GM19043 (cell line): ENCODE measurements at regions not wholly inside any gene's neighbourhood (a gene's known extent, or its start where the extent isn't known, plus 50 kb on each side); places are given as distances from the start of the nearest gene placed in this dataset.

Source experiments
- ATAC-seq: cut with Tn5 transposase; IDR thresholded peaks from one replicate; pipeline ENCODE4 v1.9.1; 2021; ENCODE audit warnings: low read depth; ENCODE audit not compliant: unreplicated experiment

DNA sequence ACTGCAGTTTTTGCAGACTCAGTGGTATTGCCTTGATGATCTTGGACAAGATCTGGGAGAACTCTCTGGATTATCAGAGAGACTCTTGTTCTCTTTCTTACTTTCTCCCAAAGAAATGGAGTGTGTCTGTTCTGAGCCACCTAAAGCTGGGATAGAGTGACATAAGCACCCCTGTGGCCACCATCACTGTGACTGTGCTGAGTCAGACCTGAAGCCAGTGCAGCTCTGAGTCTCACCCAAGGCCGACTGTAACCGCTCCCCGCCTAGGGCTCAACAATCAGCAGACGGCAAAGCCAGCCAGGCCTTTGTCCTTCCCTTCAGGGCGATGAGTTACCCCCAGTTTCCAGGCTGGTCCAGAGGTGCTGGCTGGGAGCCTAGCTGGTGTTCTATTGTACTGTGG is 795.6 kb downstream of the UQCRFS1 start:
- ATAC-seq: no peak

DNA sequence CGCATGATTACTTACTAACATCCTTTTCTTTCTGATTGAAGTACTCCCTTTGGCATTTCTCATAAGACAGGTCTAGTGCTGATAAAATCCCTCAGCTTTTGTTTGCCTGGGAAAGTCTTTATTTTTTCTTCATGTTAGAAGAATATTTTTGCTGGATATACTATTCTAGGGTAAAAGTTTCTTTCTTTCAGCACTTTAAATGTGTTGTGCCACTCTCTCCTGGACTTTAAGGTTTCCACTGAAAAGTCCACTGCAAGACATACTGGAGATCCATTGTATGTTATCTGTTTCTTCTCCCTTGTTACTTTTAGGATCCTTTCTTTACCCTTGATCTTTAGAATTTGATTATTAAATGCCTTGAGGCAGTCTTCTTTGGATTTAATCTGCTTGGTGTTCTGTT is 796.7 kb downstream of the UQCRFS1 start:
- ATAC-seq: no peak

DNA sequence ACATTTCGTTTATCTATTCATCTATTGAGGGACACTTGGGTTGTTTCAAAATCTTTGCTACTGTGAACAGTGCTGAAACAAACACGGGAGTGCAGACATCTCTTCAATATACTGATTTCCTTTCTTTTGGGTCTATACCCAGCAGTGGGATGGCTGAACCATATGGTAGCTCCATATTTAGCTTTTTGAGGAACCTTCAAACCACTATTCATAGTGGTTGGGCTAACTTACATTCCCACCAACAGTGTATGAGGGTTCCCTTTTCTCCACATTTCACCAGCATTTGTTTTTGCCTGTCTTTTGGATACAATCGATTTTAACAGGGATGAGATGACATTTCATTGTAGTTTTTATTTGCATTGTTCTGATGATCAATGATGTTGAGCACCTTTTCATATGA is 798.2 kb downstream of the UQCRFS1 start:
- ATAC-seq: no peak

DNA sequence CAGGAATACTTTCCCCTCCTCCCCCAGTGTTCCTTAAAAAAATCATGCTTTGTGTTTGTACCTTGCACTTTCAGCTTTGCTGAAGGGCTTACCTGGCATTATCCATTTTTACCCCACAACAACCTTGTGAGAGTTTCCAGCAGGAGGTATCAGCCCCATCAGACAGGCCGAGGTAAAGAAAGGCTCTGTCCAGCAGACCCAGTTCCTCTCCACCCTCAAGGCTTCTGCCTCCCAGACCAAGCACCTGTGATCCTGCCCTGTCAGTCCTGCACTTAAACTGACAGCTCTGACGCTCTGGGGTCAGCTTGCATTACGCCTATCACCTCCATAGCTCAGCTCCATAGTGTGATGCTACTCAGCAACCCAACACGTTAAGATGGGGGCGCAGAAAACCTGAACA is 803.1 kb downstream of the UQCRFS1 start:
- no peak for ATAC-seq

DNA sequence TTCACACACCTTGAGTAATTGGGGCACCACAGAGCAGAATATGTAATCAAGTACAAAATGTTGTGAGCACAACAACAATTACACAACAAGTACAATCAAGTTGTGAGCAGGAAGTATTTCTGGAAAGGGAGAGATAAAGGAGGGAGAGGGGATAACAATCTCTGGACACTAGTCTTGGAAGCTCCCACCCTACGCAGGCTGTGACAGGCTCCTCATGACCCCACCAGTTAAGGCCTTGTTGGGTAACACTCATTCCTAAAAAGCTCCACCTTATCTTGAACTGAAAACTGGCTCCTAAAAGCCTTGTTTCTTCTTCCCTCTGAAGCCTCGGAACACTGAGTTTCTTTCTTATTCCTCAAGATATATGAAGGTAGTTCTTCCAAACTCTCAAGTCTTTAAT is 806.0 kb downstream of the UQCRFS1 start:
- no peak for ATAC-seq

DNA sequence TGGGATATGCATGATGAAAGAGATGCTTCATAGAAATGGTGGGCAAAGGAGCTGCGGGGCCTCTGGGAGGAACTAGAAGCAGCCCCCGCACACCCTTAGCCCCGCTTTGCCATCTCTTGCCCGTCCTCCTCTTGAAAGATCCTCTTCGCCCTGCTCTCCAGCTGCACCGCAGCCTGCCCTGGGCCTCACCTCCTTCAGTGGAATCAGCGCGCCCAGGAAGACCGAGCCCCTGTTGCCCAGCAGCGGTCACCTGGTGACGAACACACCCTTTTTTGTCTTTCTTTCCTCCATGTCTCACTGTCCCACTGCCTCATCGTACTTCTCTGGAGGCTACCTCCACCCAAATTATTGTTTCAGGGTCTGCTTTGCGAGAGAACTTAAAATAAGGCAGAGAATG is 807.6 kb downstream of the UQCRFS1 start:
- no peak for ATAC-seq

DNA sequence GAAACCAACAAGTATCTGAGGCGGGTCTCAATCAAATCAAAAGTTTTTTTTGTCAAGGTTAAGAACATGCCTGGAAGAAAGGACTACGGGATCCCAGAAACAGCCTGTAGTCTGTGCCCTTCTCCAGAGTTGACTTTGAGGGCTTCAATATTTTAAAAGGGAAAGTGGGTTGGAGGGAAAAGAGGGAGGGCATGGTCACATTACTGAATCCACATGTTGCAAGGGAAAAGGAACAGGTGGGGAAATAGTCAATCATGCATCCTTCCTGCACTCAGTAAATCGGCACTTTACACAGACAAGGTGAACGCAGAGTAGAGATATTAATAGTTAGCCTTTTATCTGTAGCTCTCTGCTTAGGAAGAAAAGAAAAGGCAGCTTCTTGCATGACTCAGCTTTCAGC is 808.5 kb downstream of the UQCRFS1 start:
- ATAC-seq: no peak

DNA sequence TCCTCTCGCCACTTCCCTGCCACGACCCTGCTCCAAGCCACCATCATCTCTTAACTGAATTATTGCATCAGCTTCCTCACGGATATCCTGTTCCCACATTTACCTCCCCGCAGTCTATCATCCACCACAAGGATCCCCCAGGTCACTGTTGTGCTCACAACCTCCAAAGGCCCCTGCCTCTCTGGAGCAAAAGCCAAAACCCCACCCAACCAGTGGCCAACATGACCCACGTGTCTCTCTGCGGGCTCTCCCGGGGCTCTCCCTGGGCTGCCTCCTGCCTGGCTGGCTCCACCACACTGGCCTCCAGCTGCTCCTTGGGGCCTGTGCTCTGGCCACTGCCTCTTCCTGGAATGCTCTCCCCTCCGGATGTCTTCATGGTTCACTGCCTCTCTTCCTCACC is 809.3 kb downstream of the UQCRFS1 start:
- ATAC-seq: no peak

DNA sequence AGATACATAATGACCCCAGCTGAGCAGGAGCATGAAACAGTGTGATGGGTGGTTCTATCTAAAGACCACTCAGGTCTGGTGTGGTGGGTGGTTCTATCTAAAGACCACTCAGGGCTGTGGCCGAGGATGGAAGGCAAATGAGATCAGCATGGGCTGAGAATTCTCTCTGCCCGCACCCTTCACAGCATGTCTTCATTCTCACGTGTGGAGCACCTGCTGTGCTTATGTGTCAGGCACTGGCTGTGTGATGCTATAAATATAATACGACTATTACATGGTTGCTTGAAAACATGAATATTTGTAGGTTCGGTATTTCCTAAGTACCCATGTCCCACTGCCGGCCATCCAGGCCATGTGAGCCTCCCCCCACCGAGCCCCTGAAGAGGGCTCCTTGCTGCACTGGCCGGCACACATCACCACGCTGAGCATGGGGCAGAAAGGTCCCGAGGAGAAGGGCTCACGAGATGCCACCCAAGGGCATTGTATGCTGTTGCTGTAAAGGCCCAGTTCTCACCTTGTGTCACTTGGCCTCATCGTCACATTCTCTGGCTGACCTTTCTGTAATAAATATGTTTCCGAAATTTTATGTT is 810.2 kb downstream of the UQCRFS1 start:
- no peak for ATAC-seq

DNA sequence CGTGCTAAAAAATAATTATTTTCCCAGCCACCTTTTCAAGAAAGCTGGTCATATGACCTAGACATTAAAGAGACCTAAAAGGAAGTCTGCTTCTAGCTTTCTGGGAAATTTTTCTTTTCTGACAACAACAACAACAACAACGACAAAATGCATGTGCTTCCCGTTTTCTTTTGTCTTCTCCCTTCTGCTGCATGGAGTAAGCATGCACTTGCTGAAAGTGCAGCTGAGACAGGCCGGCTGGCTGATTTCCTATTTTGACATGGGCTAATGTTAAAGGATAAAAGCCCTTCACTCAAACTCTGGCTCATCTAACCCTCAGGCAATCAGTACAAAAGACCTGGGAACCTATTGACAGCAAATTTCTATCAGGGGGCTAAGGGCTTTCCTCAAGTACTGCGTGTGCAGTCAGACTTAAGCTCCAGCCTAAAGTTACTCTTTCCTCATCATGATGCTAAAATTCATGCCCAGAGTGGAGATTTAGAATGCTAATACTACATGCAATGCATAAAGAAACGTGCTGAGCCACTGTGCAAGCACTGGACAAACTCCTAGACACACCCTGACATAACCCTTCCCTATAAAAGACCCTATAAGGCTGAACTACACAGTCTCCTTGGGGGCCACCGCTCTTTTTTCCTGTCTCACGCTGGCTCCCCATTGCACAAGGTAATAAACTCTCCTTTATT is 811.1 kb downstream of the UQCRFS1 start:
- ATAC-seq: no peak

DNA sequence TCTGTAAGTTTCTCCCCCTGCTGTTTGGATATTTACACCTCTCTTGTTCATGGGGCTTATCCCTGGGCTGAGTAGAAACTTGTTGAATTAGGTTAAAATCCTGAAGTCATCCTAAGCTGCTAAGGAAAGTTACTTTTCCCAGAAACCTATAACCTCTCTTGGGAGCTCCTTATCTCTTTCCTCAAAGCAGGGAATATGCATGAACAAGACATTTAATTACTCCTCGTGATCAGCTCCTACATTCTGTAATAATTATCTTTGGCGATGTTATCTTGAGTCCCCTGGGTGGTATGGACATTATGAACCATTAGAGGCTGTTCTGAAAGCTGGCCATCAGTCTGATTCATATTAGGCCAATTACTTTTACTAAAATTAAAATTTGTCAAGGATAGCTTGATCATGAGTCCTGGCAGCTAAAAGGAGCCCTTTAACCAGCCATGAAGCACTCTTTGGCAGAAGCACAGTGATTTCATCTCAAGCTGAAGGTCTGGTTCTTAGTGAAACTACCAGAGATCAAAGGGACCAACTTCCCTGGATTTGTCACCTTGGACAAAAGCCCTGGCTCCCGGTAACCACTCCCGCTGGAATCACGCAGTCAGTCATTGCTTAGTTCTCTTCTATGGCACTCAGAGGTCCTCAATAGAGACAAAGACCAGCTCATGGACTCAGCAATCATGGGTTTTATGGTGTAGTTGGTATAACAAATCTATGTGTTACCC is 811.8 kb downstream of the UQCRFS1 start:
- ATAC-seq: no peak

DNA sequence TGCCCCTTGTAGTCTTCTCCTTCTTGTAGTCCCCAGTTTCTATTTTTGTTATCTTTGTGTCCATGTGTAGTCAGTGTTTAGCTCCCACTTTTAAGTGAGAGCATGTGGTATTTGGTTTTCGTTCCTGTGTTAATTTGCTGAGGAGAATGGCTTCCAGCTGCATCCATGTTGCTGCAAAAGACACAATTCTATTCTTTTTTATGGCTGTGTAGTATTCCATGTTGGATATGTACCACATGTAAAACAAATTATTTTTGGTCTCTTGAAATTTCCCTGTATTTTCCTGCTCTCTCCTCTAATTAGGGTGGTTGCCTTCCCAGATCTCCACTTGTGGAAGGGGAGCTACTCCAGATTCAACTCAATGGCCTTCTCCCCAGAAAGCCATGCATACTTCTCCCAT is 813.8 kb downstream of the UQCRFS1 start:
- ATAC-seq: no peak

DNA sequence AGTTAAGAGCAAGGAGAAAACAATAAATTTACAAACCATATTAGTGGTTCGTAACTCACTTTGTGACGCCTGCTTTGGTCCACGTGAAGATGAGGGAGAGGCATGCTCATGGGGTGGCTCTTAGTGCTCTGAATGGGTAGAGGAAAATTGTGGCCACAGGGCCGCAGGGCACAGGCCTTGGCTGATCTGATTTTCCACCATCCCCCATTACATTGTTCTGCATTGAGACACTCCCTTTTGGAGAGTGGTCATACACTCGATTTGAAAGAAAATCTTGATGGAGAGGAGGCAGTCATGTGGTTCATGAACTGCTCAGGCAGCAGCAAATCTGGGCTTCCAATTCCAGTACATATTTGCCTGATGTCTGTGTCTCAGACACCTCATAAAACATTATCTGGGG is 815.2 kb downstream of the UQCRFS1 start:
- ATAC-seq: no peak

DNA sequence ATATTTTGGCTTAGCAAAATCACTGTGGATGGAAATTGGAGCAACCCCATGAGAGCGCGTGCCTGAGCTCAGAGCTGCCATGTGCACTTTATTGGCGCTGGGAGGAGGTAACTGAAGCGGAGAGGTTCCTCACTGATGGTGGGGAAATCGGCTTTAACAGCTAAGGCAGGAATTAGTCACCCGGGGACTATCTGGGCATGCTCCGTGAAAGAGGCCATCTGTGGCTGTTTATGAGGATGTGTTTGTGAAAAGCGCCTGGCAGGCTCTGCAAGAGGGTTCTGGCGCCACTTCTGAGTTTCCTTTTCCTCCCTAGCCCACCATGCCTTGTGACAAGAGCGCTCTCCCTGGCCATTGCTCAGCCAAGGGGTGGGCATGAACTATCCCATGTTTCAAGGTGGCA is 815.6 kb downstream of the UQCRFS1 start:
- no peak for ATAC-seq

DNA sequence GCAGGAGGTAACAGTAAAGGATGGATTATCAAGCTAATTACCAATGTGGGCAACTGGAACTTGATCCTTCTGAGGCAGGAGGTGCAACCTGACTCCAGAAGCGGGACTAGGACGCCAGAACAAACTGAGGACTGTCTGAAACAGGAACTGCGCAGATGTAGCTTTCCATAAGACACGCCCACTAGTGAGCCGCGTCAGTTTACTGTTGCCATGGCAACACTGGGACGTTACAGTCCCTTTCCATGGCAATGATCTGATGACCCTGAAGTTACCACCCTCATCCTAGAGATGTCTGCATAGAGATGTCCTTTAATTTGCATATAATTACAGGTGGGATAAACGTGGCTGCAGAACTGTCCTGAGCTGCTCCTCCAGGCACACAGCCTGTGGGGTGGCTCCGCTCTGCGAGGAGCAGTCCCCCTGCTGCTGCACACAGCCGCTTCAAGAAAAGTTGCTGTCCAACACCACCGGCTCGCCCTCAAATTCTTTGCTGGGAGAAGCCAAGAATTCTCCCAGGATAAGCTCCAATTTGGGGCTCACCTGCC is 816.6 kb downstream of the UQCRFS1 start:
- ATAC-seq: no peak

DNA sequence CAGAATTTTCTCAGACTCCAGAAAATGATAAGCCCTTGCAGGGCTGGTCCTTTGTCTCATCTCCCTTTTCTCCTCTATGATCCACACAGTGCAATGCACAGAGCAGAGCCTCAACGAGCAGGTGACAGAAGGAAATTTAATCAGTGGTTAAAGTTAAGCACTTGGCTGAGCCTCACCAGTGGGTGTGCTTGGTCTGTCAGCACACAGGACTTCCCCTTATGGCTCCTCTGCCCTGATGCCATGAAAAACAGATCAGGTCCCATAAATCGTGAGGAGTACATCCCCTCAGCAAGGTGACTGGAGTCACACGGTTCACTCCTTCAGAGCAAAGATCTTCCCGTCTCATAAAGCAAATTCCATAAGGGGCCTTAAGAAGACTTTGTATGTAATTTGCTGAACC is 818.2 kb downstream of the UQCRFS1 start:
- no peak for ATAC-seq

DNA sequence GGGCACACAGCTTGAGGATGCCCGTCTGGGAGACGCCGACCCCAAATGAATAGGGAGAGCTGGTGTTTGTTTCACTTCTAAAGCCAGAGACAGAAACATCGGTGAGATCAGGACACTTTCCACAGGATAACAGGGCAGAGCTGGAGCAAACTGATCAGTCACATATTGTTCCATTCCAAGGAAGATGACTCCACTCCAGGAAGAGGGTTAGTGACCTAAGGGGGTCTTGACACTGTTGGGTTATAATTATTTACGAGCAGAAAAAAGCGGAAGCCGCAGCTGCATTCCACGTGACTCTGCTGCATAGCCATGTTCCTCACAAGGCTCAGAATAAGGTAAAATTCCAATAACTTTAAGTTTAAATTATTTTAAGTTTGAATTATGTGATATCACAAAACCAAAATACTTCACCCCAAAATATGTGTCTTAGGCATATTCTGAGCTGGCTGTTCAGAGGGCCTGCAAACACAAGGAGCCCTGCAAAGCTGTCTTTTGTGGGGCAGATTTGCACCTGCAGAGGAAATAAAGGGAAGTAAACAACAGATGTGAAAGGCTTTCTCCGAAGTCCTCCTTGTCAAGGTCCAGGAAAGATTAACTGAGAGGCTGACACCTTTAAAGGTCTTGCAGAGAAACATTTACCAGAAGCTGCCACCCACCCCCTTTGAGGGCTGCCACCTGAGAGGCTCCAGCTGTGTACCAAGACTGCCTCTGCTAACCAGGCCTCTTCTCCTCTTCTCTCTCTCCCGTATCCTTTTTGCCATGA is 819.2 kb downstream of the UQCRFS1 start:
- ATAC-seq: no peak

DNA sequence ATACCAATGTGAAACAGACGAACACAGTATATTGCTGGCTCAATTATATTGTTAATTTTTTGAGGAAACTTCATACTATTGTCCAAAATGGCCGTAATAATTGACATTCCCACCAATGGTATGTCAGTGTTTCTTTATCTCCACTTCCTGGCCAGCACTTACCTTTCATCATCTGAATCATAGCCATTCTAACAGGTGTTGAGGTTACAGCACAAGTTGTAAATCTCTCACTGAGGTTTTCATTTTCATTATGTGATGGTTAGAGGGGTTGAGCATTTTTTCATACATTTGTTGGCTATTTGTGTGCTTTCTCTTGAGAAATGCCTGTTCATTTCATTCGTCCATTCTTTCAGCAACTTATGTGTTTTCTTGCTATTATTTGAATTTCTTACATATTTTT is 824.0 kb downstream of the UQCRFS1 start:
- no peak for ATAC-seq

DNA sequence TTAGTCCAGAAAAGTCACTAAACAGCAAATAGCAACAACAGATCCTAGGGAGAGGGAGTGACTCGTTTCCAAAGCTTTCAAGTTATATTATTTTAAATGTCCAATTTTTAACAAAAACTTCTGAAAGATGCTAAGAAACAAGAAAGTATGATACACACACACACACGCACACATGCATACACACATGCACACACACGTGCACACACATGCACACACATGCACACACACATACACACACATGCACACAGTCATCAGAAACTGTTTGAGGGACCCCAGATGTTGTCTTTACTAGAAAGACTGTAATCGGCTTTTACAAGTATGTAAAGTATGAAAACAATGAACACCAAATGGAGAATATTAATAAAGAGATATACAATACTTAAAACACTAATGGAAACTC is 825.4 kb downstream of the UQCRFS1 start:
- no peak for ATAC-seq

DNA sequence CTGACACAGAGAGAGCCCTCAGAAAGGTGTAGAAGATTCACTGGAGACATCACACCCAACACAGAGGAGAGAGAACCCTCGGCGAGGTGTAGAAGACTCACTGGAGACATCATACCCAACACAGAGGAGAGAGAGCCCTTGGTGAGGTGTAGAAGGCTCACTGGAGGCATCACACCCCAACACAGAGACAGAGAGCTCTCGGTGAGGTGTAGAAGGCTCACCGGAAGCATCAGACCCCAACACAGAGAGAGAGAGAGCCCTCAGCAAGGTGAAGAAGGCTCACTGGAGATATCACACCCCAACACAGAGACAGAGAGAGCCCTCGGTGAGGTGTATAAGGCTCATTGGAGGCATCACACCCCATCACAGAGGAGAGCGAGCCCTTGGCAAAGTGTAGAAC is 826.5 kb downstream of the UQCRFS1 start:
- ATAC-seq: no peak

DNA sequence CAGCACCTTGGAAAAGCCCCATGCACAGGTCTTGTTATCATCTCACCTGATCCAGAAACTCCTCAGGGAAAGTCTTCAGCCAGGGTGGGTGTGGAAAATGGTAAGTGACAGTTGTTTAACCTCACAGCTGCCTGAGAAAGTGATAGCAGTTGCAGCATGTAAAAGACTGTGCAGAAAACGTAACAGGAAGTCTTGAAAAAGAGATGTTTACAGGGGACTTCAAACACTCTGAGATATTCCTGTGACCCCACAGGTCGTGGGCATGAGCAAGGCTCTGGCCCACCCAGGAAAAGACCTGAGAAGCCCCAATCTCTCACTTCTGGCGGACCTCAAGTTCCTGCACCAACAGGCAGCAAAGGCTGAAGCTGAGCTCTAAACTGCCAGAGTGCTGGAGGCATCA is 826.9 kb downstream of the UQCRFS1 start:
- no peak for ATAC-seq
